ENCODE measurements at regions not wholly inside any gene's neighbourhood (a gene's known extent, or its start where the extent isn't known, plus 50 kb on each side); places are given as distances from the start of the nearest gene placed in this dataset.

GRCh38 chr6:166744223-166745134, 117.4 kb upstream of the RPS6KA2 start:
- no peak overlapping the region for H3K4ac ChIP-seq (ENCODE audit: low read depth, low read length)
- H4K5ac ChIP-seq (ENCODE audit: low read length), result no peak overlapping the region
- H2AK5ac ChIP-seq (ENCODE audit: low read length), result no peak overlapping the region
- H4K8ac ChIP-seq (ENCODE audit: low read depth, low read length), result no peak overlapping the region
- DNase-seq, result peak; percentile 52
- H3K79me2 ChIP-seq (ENCODE audit: control insufficient read depth, insufficient read depth, low read length), result no peaks in the 10 kb centered on the region
- no peak overlapping the region for H3K4me2 ChIP-seq (ENCODE audit: low read length)
- no peak overlapping the region for H3K23ac ChIP-seq (ENCODE audit: low read length)
- H3K9ac ChIP-seq (ENCODE audit: low read length), result no peak overlapping the region
- no peaks in the 10 kb centered on the region for H3K4me1 ChIP-seq (ENCODE audit: control insufficient read depth, low read depth, low read length)
- no peak overlapping the region for H3K4me3 ChIP-seq (ENCODE audit: low read length)
- no peaks in the 10 kb centered on the region for H3K36me3 ChIP-seq (ENCODE audit: control insufficient read depth, insufficient read depth, low read length)
- no peaks in the 10 kb centered on the region for H3K27me3 ChIP-seq (ENCODE audit: insufficient read depth, low read length, poor library complexity)
- H2BK5ac ChIP-seq (ENCODE audit: low read length), result no peak overlapping the region
- no peak overlapping the region for H3K18ac ChIP-seq (ENCODE audit: low read length)
- no peak overlapping the region for H3K27ac ChIP-seq (ENCODE audit: low read depth, low read length)
- no peaks in the 10 kb centered on the region for H3K79me1 ChIP-seq (ENCODE audit: low read length)
- H2BK120ac ChIP-seq (ENCODE audit: low read depth, low read length), result no peak overlapping the region
- H3K56ac ChIP-seq (ENCODE audit: low read length), result no peak overlapping the region
- no CpG with 5 or more reads among the region's 33 CpGs for WGBS (ENCODE audit: extremely low coverage, insufficient coverage, low lambda C conversion rate)
- no peak overlapping the region for H2BK15ac ChIP-seq (replicated peaks; ENCODE audit: low read depth)

GRCh38 chr6:166743406-166744222, 116.6 kb upstream of the RPS6KA2 start:
- no peaks in the 10 kb centered on the region for H3K79me2 ChIP-seq (ENCODE audit: control insufficient read depth, insufficient read depth, low read length)
- no peak overlapping the region for H3K4me3 ChIP-seq (ENCODE audit: low read length)
- no peaks in the 10 kb centered on the region for H3K36me3 ChIP-seq (ENCODE audit: control insufficient read depth, insufficient read depth, low read length)
- H3K4me2 ChIP-seq (ENCODE audit: low read length), result no peak overlapping the region
- H2AK5ac ChIP-seq (ENCODE audit: low read length), result no peak overlapping the region
- DNase-seq, result no peak
- H4K5ac ChIP-seq (ENCODE audit: low read length), result no peak overlapping the region
- H2BK15ac ChIP-seq (replicated peaks; ENCODE audit: low read depth), result no peak overlapping the region
- H3K23ac ChIP-seq (ENCODE audit: low read length), result no peak overlapping the region
- no peaks in the 10 kb centered on the region for H3K4me1 ChIP-seq (ENCODE audit: control insufficient read depth, low read depth, low read length)
- H2BK120ac ChIP-seq (ENCODE audit: low read depth, low read length), result no peak overlapping the region
- no peak overlapping the region for H3K56ac ChIP-seq (ENCODE audit: low read length)
- no peak overlapping the region for H3K9ac ChIP-seq (ENCODE audit: low read length)
- H3K4ac ChIP-seq (ENCODE audit: low read depth, low read length), result no peak overlapping the region
- no CpG with 5 or more reads among the region's 21 CpGs for WGBS (ENCODE audit: extremely low coverage, insufficient coverage, low lambda C conversion rate)
- no peak overlapping the region for H3K27ac ChIP-seq (ENCODE audit: low read depth, low read length)
- H4K8ac ChIP-seq (ENCODE audit: low read depth, low read length), result no peak overlapping the region
- no peaks in the 10 kb centered on the region for H3K27me3 ChIP-seq (ENCODE audit: insufficient read depth, low read length, poor library complexity)
- no peak overlapping the region for H3K18ac ChIP-seq (ENCODE audit: low read length)
- H3K79me1 ChIP-seq (ENCODE audit: low read length), result no peaks in the 10 kb centered on the region
- no peak overlapping the region for H2BK5ac ChIP-seq (ENCODE audit: low read length)

GRCh38 chr6:166742981-166743380, 115.9 kb upstream of the RPS6KA2 start:
- H3K79me1 ChIP-seq (ENCODE audit: low read length), result no peaks in the 10 kb centered on the region
- H4K8ac ChIP-seq (ENCODE audit: low read depth, low read length), result no peak overlapping the region
- H3K27me3 ChIP-seq (ENCODE audit: insufficient read depth, low read length, poor library complexity), result no peaks in the 10 kb centered on the region
- no peak overlapping the region for H3K27ac ChIP-seq (ENCODE audit: low read depth, low read length)
- no peak overlapping the region for H3K4me3 ChIP-seq (ENCODE audit: low read length)
- no CpG with 5 or more reads among the region's 7 CpGs for WGBS (ENCODE audit: extremely low coverage, insufficient coverage, low lambda C conversion rate)
- DNase-seq, result no peak
- H3K56ac ChIP-seq (ENCODE audit: low read length), result no peak overlapping the region
- H3K4me2 ChIP-seq (ENCODE audit: low read length), result no peak overlapping the region
- no peak overlapping the region for H2BK120ac ChIP-seq (ENCODE audit: low read depth, low read length)
- H3K79me2 ChIP-seq (ENCODE audit: control insufficient read depth, insufficient read depth, low read length), result no peaks in the 10 kb centered on the region
- no peaks in the 10 kb centered on the region for H3K4me1 ChIP-seq (ENCODE audit: control insufficient read depth, low read depth, low read length)
- no peak overlapping the region for H4K5ac ChIP-seq (ENCODE audit: low read length)
- no peak overlapping the region for H2AK5ac ChIP-seq (ENCODE audit: low read length)
- H3K9ac ChIP-seq (ENCODE audit: low read length), result no peak overlapping the region
- H3K23ac ChIP-seq (ENCODE audit: low read length), result no peak overlapping the region
- no peak overlapping the region for H3K4ac ChIP-seq (ENCODE audit: low read depth, low read length)
- H3K36me3 ChIP-seq (ENCODE audit: control insufficient read depth, insufficient read depth, low read length), result no peaks in the 10 kb centered on the region
- no peak overlapping the region for H2BK15ac ChIP-seq (replicated peaks; ENCODE audit: low read depth)
- H2BK5ac ChIP-seq (ENCODE audit: low read length), result no peak overlapping the region
- H3K18ac ChIP-seq (ENCODE audit: low read length), result no peak overlapping the region

- Histone ChIP-seq H4K5ac (ENCODE audit: low read length) (no peak overlapping the region), H2BK120ac (ENCODE audit: low read depth, low read length) (no peak overlapping the region), H3K79me1 (ENCODE audit: low read length) (no peaks in the 10 kb centered on the region), H4K8ac (ENCODE audit: low read depth, low read length) (no peak overlapping the region), H3K9ac (ENCODE audit: low read length) (no peak overlapping the region), H3K27me3 (ENCODE audit: insufficient read depth, low read length, poor library complexity) (no peaks in the 10 kb centered on the region), H3K18ac (ENCODE audit: low read length) (no peak overlapping the region), H3K79me2 (ENCODE audit: control insufficient read depth, insufficient read depth, low read length) (no peaks in the 10 kb centered on the region), H3K23ac (ENCODE audit: low read length) (no peak overlapping the region), H3K4me3 (ENCODE audit: low read length) (no peak overlapping the region), H3K4me2 (ENCODE audit: low read length) (no peak overlapping the region), H3K4ac (ENCODE audit: low read depth, low read length) (no peak overlapping the region), H2BK15ac (replicated peaks; ENCODE audit: low read depth) (no peak overlapping the region), H3K36me3 (ENCODE audit: control insufficient read depth, insufficient read depth, low read length) (no peaks in the 10 kb centered on the region), H3K56ac (ENCODE audit: low read length) (no peak overlapping the region), H2AK5ac (ENCODE audit: low read length) (no peak overlapping the region), H3K27ac (ENCODE audit: low read depth, low read length) (no peak overlapping the region), H2BK5ac (ENCODE audit: low read length) (no peak overlapping the region), H3K4me1 (ENCODE audit: control insufficient read depth, low read depth, low read length) (peaks cover 2% of the 10 kb centered on the region)
- WGBS (ENCODE audit: extremely low coverage, insufficient coverage, low lambda C conversion rate), result no CpG with 5 or more reads among the region's 1 CpG
- no peak for DNase-seq
These were observed 112.9 kb upstream of the RPS6KA2 start for GRCh38 chr6:166739976-166740318.

GRCh38 chr6:166739117-166739975, 112.3 kb upstream of the RPS6KA2 start:
- Histone ChIP-seq H3K4me1 (ENCODE audit: control insufficient read depth, low read depth, low read length) (peaks cover 2% of the 10 kb centered on the region), H3K4ac (ENCODE audit: low read depth, low read length) (no peak overlapping the region), H2BK120ac (ENCODE audit: low read depth, low read length) (no peak overlapping the region), H3K9ac (ENCODE audit: low read length) (no peak overlapping the region), H4K5ac (ENCODE audit: low read length) (no peak overlapping the region), H3K18ac (ENCODE audit: low read length) (no peak overlapping the region), H3K23ac (ENCODE audit: low read length) (no peak overlapping the region), H3K27ac (ENCODE audit: low read depth, low read length) (no peak overlapping the region), H2BK15ac (replicated peaks; ENCODE audit: low read depth) (no peak overlapping the region), H3K4me2 (ENCODE audit: low read length) (no peak overlapping the region), H2AK5ac (ENCODE audit: low read length) (no peak overlapping the region), H3K56ac (ENCODE audit: low read length) (no peak overlapping the region), H3K36me3 (ENCODE audit: control insufficient read depth, insufficient read depth, low read length) (no peaks in the 10 kb centered on the region), H3K4me3 (ENCODE audit: low read length) (no peak overlapping the region), H3K79me2 (ENCODE audit: control insufficient read depth, insufficient read depth, low read length) (no peaks in the 10 kb centered on the region), H4K8ac (ENCODE audit: low read depth, low read length) (no peak overlapping the region), H3K27me3 (ENCODE audit: insufficient read depth, low read length, poor library complexity) (no peaks in the 10 kb centered on the region), H2BK5ac (ENCODE audit: low read length) (no peak overlapping the region), H3K79me1 (ENCODE audit: low read length) (no peaks in the 10 kb centered on the region)
- no peak for DNase-seq
- WGBS (ENCODE audit: extremely low coverage, insufficient coverage, low lambda C conversion rate), result no CpG with 5 or more reads among the region's 18 CpGs
